Mesendoderm (in vitro differentiated cells): ENCODE measurements at regions not wholly inside any gene's neighbourhood (a gene's known extent, or its start where the extent isn't known, plus 50 kb on each side); places are given as distances from the start of the nearest gene placed in this dataset.

Experiments used
- DNase-seq: peaks from one replicate; pipeline ENCODE4 v3.0.0; 2013
- H2AK5ac ChIP-seq: 2 replicates; pipeline ENCODE4 v1.6.1; 2013; ENCODE audit warnings: low read length, inconsistent platforms
- H2BK120ac ChIP-seq: 2 replicates; pipeline ENCODE4 v1.6.1; 2013; ENCODE audit warnings: low read depth, mild to moderate bottlenecking, low read length, moderate library complexity, mixed read lengths
- H2BK15ac ChIP-seq: replicated peaks from 2 replicates; pipeline ENCODE4 v1.6.1; 2013; ENCODE audit warnings: low read depth, mild to moderate bottlenecking, moderate library complexity
- H2BK5ac ChIP-seq: 2 replicates; pipeline ENCODE4 v1.6.1; 2013; ENCODE audit warnings: low read length, inconsistent platforms
- H3K18ac ChIP-seq: 2 replicates; pipeline ENCODE4 v1.6.1; 2013; ENCODE audit warnings: mild to moderate bottlenecking, low read length, mixed read lengths
- H3K23ac ChIP-seq: one replicate; pipeline ENCODE4 v1.6.1; 2013; ENCODE audit warnings: low read length
- H3K27ac ChIP-seq: 2 replicates; pipeline ENCODE4 v1.5.1; 2013; ENCODE audit warnings: low read depth, mild to moderate bottlenecking, inconsistent platforms, low read length, moderate library complexity
- H3K27me3 ChIP-seq: 2 replicates; pipeline ENCODE4 v1.6.1; 2013; ENCODE audit warnings: low read length, control low read depth, mild to moderate bottlenecking, inconsistent platforms; ENCODE audit not compliant: insufficient read depth, poor library complexity
- H3K36me3 ChIP-seq: 2 replicates; pipeline ENCODE4 v1.6.1; 2013; ENCODE audit warnings: low read length, inconsistent platforms; ENCODE audit not compliant: control insufficient read depth, insufficient read depth
- H3K4ac ChIP-seq: one replicate; pipeline ENCODE4 v1.6.1; 2013; ENCODE audit warnings: low read depth, mild to moderate bottlenecking, low read length, moderate library complexity
- H3K4me1 ChIP-seq: 2 replicates; pipeline ENCODE4 v1.6.1; 2013; ENCODE audit warnings: low read depth, low read length, inconsistent platforms; ENCODE audit not compliant: control insufficient read depth
- H3K4me2 ChIP-seq: 2 replicates; pipeline ENCODE4 v1.6.1; 2013; ENCODE audit warnings: low read length
- H3K4me3 ChIP-seq: 2 replicates; pipeline ENCODE4 v1.5.1; 2013; ENCODE audit warnings: mild to moderate bottlenecking, low read length
- H3K56ac ChIP-seq: one replicate; pipeline ENCODE4 v1.6.1; 2013; ENCODE audit warnings: low read length
- H3K79me1 ChIP-seq: 2 replicates; pipeline ENCODE4 v1.6.1; 2013; ENCODE audit warnings: low read length, inconsistent platforms
- H3K79me2 ChIP-seq: 2 replicates; pipeline ENCODE4 v1.6.1; 2013; ENCODE audit warnings: mild to moderate bottlenecking, low read length; ENCODE audit not compliant: control insufficient read depth, insufficient read depth
- H3K9ac ChIP-seq: 2 replicates; pipeline ENCODE4 v1.6.1; 2013; ENCODE audit warnings: low read length, inconsistent platforms
- H4K5ac ChIP-seq: one replicate; pipeline ENCODE4 v1.6.1; 2013; ENCODE audit warnings: low read length
- H4K8ac ChIP-seq: one replicate; pipeline ENCODE4 v1.6.1; 2013; ENCODE audit warnings: low read depth, mild to moderate bottlenecking, control low read depth, low read length, moderate library complexity
- WGBS: extraction: QIAGEN DNeasy Blood & Tissue Kit; methylation state at CpG from one replicate; pipeline ENCODE4 v1.1.7; 2013; ENCODE audit warnings: low lambda C conversion rate, missing lambda C conversion rate; ENCODE audit not compliant: insufficient coverage; ENCODE audit errors: extremely low coverage; 5-methylcytosine and 5-hydroxymethylcytosine counted together

GRCh38 chr1:64318428-64318827 lies 115.0 kb downstream of the UBE2U start:
- H3K4me3 ChIP-seq: no peak overlapping the region
- H3K79me2 ChIP-seq: no peaks in the 10 kb centered on the region
- H2AK5ac ChIP-seq: no peak overlapping the region
- WGBS: no CpG with 5 or more reads among the region's 3 CpGs
- no peak overlapping the region for H3K4ac ChIP-seq
- no peak overlapping the region for H4K5ac ChIP-seq
- no peak overlapping the region for H3K4me2 ChIP-seq
- no peak overlapping the region for H2BK15ac ChIP-seq
- H2BK120ac ChIP-seq: no peak overlapping the region
- H3K36me3 ChIP-seq: no peaks in the 10 kb centered on the region
- no peaks in the 10 kb centered on the region for H3K27me3 ChIP-seq
- no peak for DNase-seq
- H3K18ac ChIP-seq: no peak overlapping the region
- no peak overlapping the region for H3K56ac ChIP-seq
- no peak overlapping the region for H3K23ac ChIP-seq
- no peak overlapping the region for H3K27ac ChIP-seq
- H3K4me1 ChIP-seq: no peaks in the 10 kb centered on the region
- H2BK5ac ChIP-seq: no peak overlapping the region
- H3K9ac ChIP-seq: no peak overlapping the region
- H4K8ac ChIP-seq: no peak overlapping the region
- no peaks in the 10 kb centered on the region for H3K79me1 ChIP-seq

GRCh38 chr1:64320007-64320406 lies 116.6 kb downstream of the UBE2U start:
- Histone ChIP-seq H3K27ac (no peak overlapping the region), H2BK15ac (no peak overlapping the region), H3K79me1 (no peaks in the 10 kb centered on the region), H3K56ac (no peak overlapping the region), H3K4ac (no peak overlapping the region), H2BK5ac (no peak overlapping the region), H3K4me3 (no peak overlapping the region), H3K23ac (no peak overlapping the region), H3K4me1 (no peaks in the 10 kb centered on the region), H4K8ac (no peak overlapping the region), H2AK5ac (no peak overlapping the region), H3K79me2 (no peaks in the 10 kb centered on the region), H3K36me3 (no peaks in the 10 kb centered on the region), H3K9ac (no peak overlapping the region), H3K18ac (no peak overlapping the region), H3K4me2 (no peak overlapping the region), H2BK120ac (no peak overlapping the region), H4K5ac (no peak overlapping the region), H3K27me3 (no peaks in the 10 kb centered on the region)
- WGBS: no CpG with 5 or more reads among the region's 4 CpGs
- no peak for DNase-seq

- Histone ChIP-seq H3K79me1 (no peaks in the 10 kb centered on the region), H4K8ac (no peak overlapping the region), H3K27ac (no peak overlapping the region), H3K4ac (no peak overlapping the region), H3K56ac (no peak overlapping the region), H3K23ac (no peak overlapping the region), H3K4me3 (no peak overlapping the region), H3K4me2 (no peak overlapping the region), H4K5ac (no peak overlapping the region), H2AK5ac (no peak overlapping the region), H3K4me1 (no peaks in the 10 kb centered on the region), H3K36me3 (no peaks in the 10 kb centered on the region), H3K27me3 (no peaks in the 10 kb centered on the region), H2BK120ac (no peak overlapping the region), H3K9ac (no peak overlapping the region), H3K79me2 (no peaks in the 10 kb centered on the region), H3K18ac (no peak overlapping the region), H2BK5ac (no peak overlapping the region), H2BK15ac (no peak overlapping the region)
- WGBS: no CpG with 5 or more reads among the region's 4 CpGs
- no peak for DNase-seq
These were observed 117.0 kb downstream of the UBE2U start for GRCh38 chr1:64320470-64320869.

GRCh38 chr1:64320922-64321614 lies 117.6 kb downstream of the UBE2U start:
- H3K27ac ChIP-seq: no peak overlapping the region
- WGBS: no CpG with 5 or more reads among the region's 11 CpGs
- no peak overlapping the region for H3K18ac ChIP-seq
- H3K27me3 ChIP-seq: no peaks in the 10 kb centered on the region
- no peak overlapping the region for H4K8ac ChIP-seq
- no peaks in the 10 kb centered on the region for H3K79me1 ChIP-seq
- H3K4me1 ChIP-seq: no peaks in the 10 kb centered on the region
- no peak overlapping the region for H2BK5ac ChIP-seq
- DNase-seq: no peak
- H3K79me2 ChIP-seq: no peaks in the 10 kb centered on the region
- H3K4me2 ChIP-seq: no peak overlapping the region
- H4K5ac ChIP-seq: no peak overlapping the region
- H3K9ac ChIP-seq: no peak overlapping the region
- no peak overlapping the region for H2AK5ac ChIP-seq
- H3K36me3 ChIP-seq: no peaks in the 10 kb centered on the region
- H2BK15ac ChIP-seq: no peak overlapping the region
- no peak overlapping the region for H2BK120ac ChIP-seq
- no peak overlapping the region for H3K4ac ChIP-seq
- no peak overlapping the region for H3K23ac ChIP-seq
- H3K56ac ChIP-seq: no peak overlapping the region
- no peak overlapping the region for H3K4me3 ChIP-seq

GRCh38 chr1:64323054-64323453 lies 119.6 kb downstream of the UBE2U start:
- Histone ChIP-seq H3K36me3 (no peaks in the 10 kb centered on the region), H3K4me1 (no peaks in the 10 kb centered on the region), H2AK5ac (no peak overlapping the region), H3K27me3 (no peaks in the 10 kb centered on the region), H3K4me2 (no peak overlapping the region), H2BK120ac (no peak overlapping the region), H4K8ac (no peak overlapping the region), H3K23ac (no peak overlapping the region), H2BK15ac (no peak overlapping the region), H3K4ac (no peak overlapping the region), H3K9ac (no peak overlapping the region), H3K27ac (no peak overlapping the region), H3K79me1 (no peaks in the 10 kb centered on the region), H4K5ac (no peak overlapping the region), H3K18ac (no peak overlapping the region), H3K79me2 (no peaks in the 10 kb centered on the region), H3K56ac (no peak overlapping the region), H3K4me3 (no peak overlapping the region), H2BK5ac (no peak overlapping the region)
- peak; percentile 29 for DNase-seq
- no CpG with 5 or more reads among the region's 4 CpGs for WGBS

- Histone ChIP-seq H3K23ac (no peak overlapping the region), H2BK15ac (no peak overlapping the region), H2AK5ac (no peak overlapping the region), H3K36me3 (no peaks in the 10 kb centered on the region), H3K4me2 (no peak overlapping the region), H3K27me3 (no peaks in the 10 kb centered on the region), H3K4me3 (no peak overlapping the region), H3K9ac (no peak overlapping the region), H3K56ac (no peak overlapping the region), H3K4ac (no peak overlapping the region), H4K8ac (no peak overlapping the region), H3K27ac (no peak overlapping the region), H3K18ac (no peak overlapping the region), H2BK5ac (no peak overlapping the region), H4K5ac (no peak overlapping the region), H2BK120ac (no peak overlapping the region), H3K79me2 (no peaks in the 10 kb centered on the region), H3K4me1 (no peaks in the 10 kb centered on the region), H3K79me1 (no peaks in the 10 kb centered on the region)
- DNase-seq: no peak
- no CpG with 5 or more reads among the region's 4 CpGs for WGBS
These were observed 120.5 kb downstream of the UBE2U start for GRCh38 chr1:64323882-64324281.
